Glomerular visceral epithelial cell (primary cell): ENCODE measurements at regions not wholly inside any gene's neighbourhood (a gene's known extent, or its start where the extent isn't known, plus 50 kb on each side); places are given as distances from the start of the nearest gene placed in this dataset.

Source experiments
- DNase-seq: peaks from one replicate; pipeline ENCODE4 v3.0.0-alpha.2; 2016; ENCODE audit errors: extremely low spot score

GRCh38 chr10:120282421-120282820 is 174.6 kb upstream of the PLPP4 start:
- DNase-seq, result no peak

GRCh38 chr10:120282846-120283492 is 174.1 kb upstream of the PLPP4 start:
- no peak for DNase-seq

- no peak for DNase-seq
These were observed 171.6 kb upstream of the PLPP4 start for GRCh38 chr10:120285408-120285807.

- DNase-seq, result no peak
These were observed 170.7 kb upstream of the PLPP4 start for GRCh38 chr10:120286280-120286679.

- no peak for DNase-seq
These were observed 156.5 kb upstream of the PLPP4 start for GRCh38 chr10:120300513-120300912.

- DNase-seq, result no peak
These were observed 148.4 kb upstream of the PLPP4 start for GRCh38 chr10:120308589-120308988.

- no peak for DNase-seq
These were observed 143.3 kb upstream of the PLPP4 start for GRCh38 chr10:120313715-120314114.

- peak; percentile 8 for DNase-seq
These were observed 142.6 kb upstream of the PLPP4 start for GRCh38 chr10:120314442-120314841.

- no peak for DNase-seq
These were observed 138.2 kb upstream of the PLPP4 start for GRCh38 chr10:120318862-120319261.

- no peak for DNase-seq
These were observed 129.4 kb upstream of the PLPP4 start for GRCh38 chr10:120327675-120328074.

GRCh38 chr10:120328647-120329046 is 128.4 kb upstream of the PLPP4 start:
- no peak for DNase-seq

- DNase-seq, result no peak
These were observed 121.5 kb upstream of the PLPP4 start for GRCh38 chr10:120335553-120335952.

- no peak for DNase-seq
These were observed 120.6 kb upstream of the PLPP4 start for GRCh38 chr10:120336306-120336910.

GRCh38 chr10:120336911-120337540 is 120.0 kb upstream of the PLPP4 start:
- peak; percentile 41 for DNase-seq

GRCh38 chr10:120342115-120342714 is 114.8 kb upstream of the PLPP4 start:
- DNase-seq, result no peak

GRCh38 chr10:120345186-120345585 is 111.8 kb upstream of the PLPP4 start:
- no peak for DNase-seq

GRCh38 chr10:120347644-120348043 is 109.4 kb upstream of the PLPP4 start:
- no peak for DNase-seq

- DNase-seq, result no peak
These were observed 108.0 kb upstream of the PLPP4 start for GRCh38 chr10:120349069-120349468.

- no peak for DNase-seq
These were observed 101.6 kb upstream of the PLPP4 start for GRCh38 chr10:120355425-120355824.

GRCh38 chr10:120360571-120360970 is 96.5 kb upstream of the PLPP4 start:
- no peak for DNase-seq

- peak; percentile 61 for DNase-seq
These were observed 91.2 kb upstream of the PLPP4 start for GRCh38 chr10:120365872-120366271.

GRCh38 chr10:120367341-120367740 is 89.7 kb upstream of the PLPP4 start:
- DNase-seq, result no peak

GRCh38 chr10:120368338-120368737 is 88.7 kb upstream of the PLPP4 start:
- no peak for DNase-seq
